Kidney glomerular epithelial cell (primary cell): ENCODE measurements at regions not wholly inside any gene's neighbourhood (a gene's known extent, or its start where the extent isn't known, plus 50 kb on each side); places are given as distances from the start of the nearest gene placed in this dataset.
A peak's percentile ranks its signal among the peaks of the same experiment; 100 is the strongest.
"Not testable (repeated sequence)": the region's sequence is repeated elsewhere in the genome, so short reads cannot be mapped to it uniquely, and the experiment has no call there.

Source experiments
- DNase-seq: peaks from one replicate; lab custom pipeline; 2025; lab: John Stamatoyannopoulos, UW

DNA sequence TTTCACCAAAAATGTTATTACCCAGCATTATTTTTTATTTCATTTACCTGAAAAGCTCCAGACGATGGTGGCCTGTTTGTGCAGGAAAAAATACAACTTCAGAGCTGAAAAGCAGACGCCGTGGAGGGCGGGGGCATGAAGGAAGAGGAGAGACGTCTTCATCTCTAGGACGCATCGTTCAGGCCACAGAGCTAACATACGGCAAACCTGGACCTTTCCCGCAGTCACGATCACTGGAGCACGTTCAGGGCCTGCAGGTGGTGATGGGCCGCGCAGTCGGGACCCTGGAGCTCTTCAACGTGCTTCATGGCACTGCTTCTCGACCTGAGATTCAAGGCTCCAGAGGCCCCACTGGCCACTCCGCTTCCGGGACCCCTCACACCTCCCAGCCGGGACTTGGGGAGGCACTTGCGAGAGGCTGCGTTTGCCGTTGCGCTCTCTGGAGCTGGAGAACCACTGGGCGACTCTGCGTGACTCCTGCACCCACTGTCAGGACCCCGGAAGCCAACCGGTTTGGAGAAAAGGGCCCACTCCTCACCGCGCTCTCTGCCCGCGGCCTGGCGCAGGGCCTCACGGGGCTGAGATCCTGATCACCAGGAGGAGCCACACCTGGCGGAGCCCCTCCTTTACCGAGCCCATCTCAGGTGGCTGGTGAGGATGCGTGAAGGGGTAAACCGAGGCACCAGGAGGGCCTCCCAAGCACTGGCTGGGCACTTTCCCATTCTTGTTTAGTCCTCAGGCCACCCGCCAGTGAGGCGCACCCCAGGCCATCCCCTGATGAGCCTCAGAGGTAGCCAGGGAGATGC is 164.4 kb upstream of the AFDN start:
- DNase-seq, result no peak

DNA sequence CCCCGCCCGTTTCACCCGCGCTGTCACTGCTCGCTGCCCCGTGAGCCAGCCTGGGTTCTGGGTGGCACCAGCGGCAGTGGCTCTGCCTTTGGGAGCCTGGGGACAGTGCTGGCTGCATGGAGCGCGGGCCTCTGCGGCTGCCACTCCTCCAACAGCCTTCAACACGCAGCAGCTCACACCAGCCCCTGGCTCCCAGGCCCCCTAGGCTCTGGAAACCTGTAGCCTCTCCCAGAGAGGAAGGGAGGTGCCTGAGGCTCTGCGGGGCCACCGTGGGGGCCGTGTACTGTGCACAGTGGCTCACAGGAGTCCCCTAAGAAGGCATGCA is 163.9 kb upstream of the AFDN start:
- DNase-seq, result no peak

DNA sequence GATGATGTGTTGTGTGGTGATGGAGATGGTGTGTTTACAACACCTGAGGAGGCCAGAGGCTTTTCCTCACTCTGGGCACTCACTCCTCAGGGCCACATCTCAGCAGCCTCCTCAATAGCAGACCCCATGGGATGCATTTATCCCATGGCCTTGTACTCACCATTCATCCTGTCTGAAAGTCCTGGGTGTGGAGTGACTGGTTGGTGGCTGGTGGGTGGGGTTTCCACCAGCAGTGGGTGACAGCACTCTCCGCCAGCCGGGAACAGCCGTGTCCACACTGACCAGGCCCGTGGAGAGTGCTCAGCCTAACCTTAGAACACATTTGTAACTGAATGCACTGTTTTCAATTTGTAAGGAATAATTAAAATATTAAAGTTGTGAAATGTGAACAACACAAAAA is 163.4 kb upstream of the AFDN start:
- no peak for DNase-seq

GRCh38 chr6:167663784-167664443 is 162.8 kb upstream of the AFDN start:
- no peak for DNase-seq

DNA sequence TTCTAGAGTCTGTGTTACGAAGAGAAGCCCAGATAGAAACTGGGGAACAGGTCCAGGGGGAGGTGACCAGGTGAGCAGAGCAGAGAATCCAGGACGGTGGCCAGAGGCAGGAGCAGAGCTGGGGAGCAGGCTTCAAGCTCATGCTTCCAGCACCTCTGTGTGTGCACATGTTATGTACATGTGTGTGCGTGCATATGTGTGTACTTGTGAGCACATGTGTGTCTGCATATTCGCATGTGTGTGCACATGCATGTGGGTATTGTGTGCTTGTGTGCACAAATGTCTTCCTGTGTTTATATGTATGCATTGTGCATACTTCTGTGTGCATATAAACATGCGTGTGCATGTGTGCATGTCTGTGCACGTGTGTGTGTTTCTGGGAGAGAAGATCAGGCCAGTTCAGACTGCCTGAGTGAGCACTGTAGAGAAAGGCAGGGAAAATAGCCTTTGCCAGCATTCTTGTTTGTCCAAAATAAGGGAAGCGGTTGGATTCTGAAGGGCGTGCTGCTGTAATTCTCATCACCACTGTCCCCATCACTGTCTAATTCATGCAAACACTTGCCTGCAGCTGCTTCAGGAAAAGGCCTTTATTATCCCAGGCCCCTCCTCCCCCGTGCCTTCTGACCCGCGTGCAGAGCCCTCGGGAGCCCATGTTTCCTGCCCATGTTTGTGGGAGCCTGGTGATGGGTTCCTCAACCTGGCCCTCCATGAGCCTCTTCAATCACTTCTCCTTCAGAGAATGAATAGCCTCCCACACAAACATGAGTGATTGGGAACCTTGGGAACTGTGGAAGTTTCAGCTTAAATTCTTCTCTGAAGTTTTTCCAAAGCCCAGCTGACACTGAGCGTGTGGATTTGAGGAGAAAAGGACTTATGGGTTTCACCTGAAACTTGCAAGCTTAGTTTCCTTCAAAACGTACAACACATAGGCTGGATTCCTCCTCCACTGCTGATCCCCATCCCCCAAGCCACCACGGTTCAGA is 161.7 kb upstream of the AFDN start:
- DNase-seq, result no peak

DNA sequence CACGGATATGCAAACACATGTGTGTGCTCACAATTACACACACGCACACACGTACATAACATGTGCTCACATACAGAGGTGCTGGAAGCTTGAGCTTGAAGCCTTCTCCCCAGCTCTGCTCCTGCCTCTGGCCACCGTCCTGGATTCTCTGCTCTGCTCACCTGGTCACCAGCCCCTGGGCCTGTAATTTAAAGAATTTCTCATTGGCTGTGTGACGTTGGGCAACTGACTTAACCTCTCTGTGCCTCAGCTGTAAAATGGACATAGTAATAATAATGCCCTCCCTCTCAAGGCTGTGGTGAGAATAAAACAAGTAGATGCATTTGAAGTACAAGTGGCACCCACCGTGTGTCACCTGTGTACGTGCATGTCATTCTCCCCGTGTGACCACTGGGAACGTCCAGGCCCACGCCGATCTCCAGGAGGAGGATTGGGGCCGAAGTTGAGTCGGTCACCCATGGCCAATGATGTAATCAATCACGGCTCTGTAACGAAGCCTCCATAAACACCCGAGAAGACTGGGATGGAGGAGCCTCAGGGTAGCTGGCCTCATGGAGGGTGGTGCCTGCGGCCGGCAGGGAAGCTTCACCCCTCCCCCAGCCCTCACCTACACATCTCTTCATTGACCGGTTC is 160.9 kb upstream of the AFDN start:
- no peak for DNase-seq

DNA sequence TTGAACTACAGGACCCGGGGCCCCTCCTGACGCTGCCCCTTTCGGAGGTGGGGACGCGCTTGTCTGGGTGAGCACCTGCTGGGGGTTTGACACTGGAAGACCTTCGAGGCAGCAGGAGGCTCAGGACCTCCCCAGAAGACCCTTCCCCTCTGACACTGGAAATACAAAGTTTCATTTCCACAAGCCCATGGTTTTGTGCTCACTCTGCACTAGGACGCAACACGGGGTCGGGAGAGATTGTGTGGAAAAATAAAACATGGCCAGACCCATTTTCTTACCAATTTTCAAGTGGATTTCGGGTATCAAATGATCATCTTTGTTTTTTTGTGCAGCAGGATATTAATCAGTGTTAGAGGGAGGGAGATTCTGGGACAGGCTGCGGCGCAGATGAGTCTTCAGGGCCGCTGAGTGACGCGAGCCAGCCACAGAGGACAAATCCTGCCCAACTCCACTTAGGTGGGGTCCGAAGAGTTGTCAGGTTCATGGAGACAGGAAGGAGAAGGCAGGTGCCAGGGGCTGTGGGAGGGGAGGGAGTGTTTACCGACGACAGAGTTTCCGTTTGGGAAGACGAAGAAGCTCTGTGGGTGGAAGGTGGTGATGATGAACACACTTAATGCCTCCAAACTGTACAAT is 160.0 kb upstream of the AFDN start:
- no peak for DNase-seq

GRCh38 chr6:167667204-167668018 is 159.3 kb upstream of the AFDN start:
- DNase-seq, result no peak

DNA sequence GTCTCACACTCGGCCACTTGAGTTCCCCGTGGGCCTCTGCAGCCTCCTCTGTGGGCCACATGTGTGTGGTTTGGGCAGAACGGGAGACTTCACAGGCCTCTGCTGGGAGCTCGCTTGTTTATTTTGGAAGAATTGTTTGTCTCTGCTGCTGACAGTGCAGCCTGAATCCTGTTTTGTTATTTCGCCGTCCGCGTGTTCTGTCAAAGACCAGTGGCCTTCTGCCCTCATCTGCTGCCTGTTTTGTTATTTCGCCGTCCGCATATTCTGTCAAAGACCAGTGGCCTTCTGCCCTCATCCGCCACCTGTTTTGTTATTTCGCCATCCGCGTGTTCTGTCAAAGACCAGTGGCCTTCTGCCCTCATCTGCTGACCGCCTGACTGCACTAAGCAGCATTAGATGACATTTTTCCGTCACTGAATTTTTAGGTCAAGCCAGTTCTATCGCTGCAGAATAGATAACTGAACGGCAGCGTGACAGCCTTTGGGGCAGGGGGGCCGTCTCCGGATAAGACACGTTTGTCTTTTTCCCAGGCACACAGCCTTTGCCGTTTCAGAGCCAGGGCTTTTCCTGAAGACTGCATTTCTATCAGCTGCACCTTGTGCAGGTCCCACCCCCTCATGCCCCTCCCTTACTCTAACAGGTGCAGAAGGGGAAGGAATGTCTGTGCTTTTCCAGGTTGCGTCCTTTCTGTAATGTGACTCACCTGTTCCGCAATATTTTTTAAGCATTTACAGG is 158.5 kb upstream of the AFDN start:
- no peak for DNase-seq

GRCh38 chr6:167668754-167669552 is 157.8 kb upstream of the AFDN start:
- no peak for DNase-seq

- no peak for DNase-seq
These were observed 157.2 kb upstream of the AFDN start for GRCh38 chr6:167669553-167669849.

GRCh38 chr6:167669870-167670802 is 156.6 kb upstream of the AFDN start:
- DNase-seq, result no peak

DNA sequence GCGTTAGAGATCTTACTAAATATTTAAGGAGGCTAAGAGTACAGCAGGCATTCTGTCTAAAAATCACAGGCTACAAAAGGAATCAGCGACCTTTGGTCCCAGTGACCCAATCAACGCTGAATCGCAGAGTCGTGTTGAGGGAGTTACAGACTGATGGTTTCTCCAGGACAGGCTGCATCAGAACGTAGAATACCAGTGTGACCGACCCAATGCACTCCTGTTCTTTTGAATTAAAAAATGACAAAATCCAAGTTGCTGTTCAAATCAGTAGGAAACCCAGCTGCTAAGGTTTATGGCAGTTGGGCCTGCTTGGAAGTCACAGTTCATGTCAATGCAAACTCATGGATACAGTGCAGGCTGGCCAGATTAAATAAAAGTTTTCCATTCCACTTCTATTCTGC is 155.8 kb upstream of the AFDN start:
- no peak for DNase-seq

- not testable (repeated sequence) for DNase-seq
These were observed 155.2 kb upstream of the AFDN start for GRCh38 chr6:167671379-167671976.

DNA sequence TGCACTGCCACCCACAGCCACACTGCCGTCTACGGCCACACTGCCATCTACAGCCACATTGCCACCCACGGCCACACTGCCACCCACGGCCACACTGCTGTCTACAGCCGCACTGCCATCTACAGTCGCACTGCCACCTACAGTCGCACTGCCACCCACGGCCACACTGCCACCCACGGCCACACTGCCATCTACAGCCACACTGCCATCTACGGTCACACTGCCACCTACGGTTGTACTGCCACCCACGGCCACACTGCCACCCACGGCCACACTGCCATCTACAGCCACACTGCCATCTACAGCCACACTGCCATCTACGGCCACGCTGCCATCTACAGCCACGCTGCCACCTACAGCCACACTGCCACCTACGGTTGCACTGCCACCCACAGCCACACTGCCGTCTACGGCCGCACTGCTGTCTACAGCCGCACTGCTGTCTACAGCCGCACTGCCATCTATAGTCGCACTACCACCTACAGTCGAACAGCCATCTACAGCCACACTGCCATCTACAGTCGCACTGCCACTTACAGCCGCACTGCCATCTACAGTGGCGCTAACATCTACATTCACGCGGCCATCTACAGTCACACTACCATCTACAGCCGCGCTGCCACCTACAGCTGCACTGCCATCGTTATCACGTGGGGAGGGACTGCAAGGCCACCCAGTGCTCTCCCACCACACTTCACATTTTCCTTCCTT is 154.6 kb upstream of the AFDN start:
- no peak for DNase-seq

DNA sequence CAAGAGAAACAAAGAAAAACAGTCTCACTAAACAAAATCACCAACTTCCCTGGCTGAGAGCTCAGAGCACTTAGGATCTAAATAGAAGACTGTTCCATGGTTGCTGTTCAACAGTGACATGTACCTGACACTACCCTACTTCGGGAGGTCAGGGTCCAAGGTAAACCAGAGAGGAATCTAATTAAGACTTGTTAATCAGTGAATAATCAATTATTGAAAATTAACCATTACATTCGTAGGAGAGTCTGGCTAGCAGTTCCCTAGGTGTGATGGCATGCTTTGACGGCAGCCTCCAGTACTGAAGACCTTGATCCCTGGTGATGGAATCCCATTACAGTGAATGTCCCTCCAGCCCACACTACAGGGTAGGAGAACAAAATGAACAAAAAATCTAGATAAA is 154.0 kb upstream of the AFDN start:
- no peak for DNase-seq

- DNase-seq, result peak; percentile 11
These were observed 152.8 kb upstream of the AFDN start for GRCh38 chr6:167673946-167674345.
